ENCODE measurements at regions not wholly inside any gene's neighbourhood (a gene's known extent, or its start where the extent isn't known, plus 50 kb on each side); places are given as distances from the start of the nearest gene placed in this dataset.

DNA sequence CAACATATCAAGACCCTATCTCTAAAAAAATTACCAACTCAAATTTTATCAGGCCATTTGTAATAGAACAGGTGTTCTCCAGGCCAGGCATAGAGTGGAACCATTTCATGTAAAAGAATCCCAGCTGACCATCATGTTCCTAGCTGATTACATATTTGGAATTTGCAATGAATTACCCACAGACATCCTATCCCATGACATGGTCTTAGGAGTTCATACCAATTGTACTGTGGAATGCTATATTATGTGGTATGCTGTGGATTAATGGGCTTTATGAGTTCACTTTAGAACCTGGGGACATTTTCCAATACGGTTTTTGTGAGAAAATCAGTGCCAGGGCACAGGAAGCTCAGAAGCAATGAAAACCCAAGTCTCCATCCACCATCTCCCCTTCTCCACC, 110.3 kb downstream of the ZNF281 start:
- no peak overlapping the region for H2AFZ ChIP-seq (ENCODE audit: insufficient read depth, low read depth, low read length, poor library complexity, severe bottlenecking)
- H3K4me1 Mint-ChIP-seq, result peaks cover 18% of the 10 kb centered on the region
- H4K20me1 ChIP-seq (ENCODE audit: control insufficient read depth, insufficient read depth, low read length, poor library complexity, severe bottlenecking), result no peaks in the 10 kb centered on the region
- H3K27me3 Mint-ChIP-seq, result no peaks in the 10 kb centered on the region
- H3K4me3 Mint-ChIP-seq, result no peak overlapping the region
- ATAC-seq (ENCODE audit: low read depth) (no peak), DNase-seq (no peak)
- ChIA-PET CTCF (interaction anchor here (1.4 kb wide), 1 partner anchor 156 kb away, joined by 3 read pairs; no protein-coding TSS in a partner anchor), POLR2A (no interaction called here)
- H3K9me3 ChIP-seq (ENCODE audit: control extremely low read depth in 1 of 3, control insufficient read depth in 2 of 3, insufficient read depth in 1 of 3, low read length in 2 of 3), result no peaks in the 10 kb centered on the region
- intact Hi-C loops (cut with micrococcal nuclease), result no loop called here
- H3K36me3 ChIP-seq (replicated peaks in 1 of 2; ENCODE audit: control extremely low read depth in 1 of 2, control insufficient read depth in 1 of 2, extremely low read depth in 1 of 2, insufficient read depth in 2 of 2, low read length in 1 of 2), result no peaks in the 10 kb centered on the region
- H3K9ac ChIP-seq (ENCODE audit: low read length), result no peak overlapping the region
- 88% methylated on average over 1 of the region's 1 CpG for WGBS (ENCODE audit: insufficient coverage)
- H3K4me1 ChIP-seq (ENCODE audit: control insufficient read depth in 2 of 2, insufficient read depth in 2 of 2, low read length in 2 of 2), result peaks cover 20 to 22% of the 10 kb centered on the region in 2 donors
- H3K27ac ChIP-seq (ENCODE audit: low read length in 2 of 2), result no peak overlapping the region
- no peak for TF ChIP-seq EZH2 (IDR thresholded peaks at IDR 0.05; ENCODE audit: borderline replicate concordance, insufficient read depth, low read depth, low read length, poor library complexity, severe bottlenecking)
- TF ChIP-seq, protein P1, sequence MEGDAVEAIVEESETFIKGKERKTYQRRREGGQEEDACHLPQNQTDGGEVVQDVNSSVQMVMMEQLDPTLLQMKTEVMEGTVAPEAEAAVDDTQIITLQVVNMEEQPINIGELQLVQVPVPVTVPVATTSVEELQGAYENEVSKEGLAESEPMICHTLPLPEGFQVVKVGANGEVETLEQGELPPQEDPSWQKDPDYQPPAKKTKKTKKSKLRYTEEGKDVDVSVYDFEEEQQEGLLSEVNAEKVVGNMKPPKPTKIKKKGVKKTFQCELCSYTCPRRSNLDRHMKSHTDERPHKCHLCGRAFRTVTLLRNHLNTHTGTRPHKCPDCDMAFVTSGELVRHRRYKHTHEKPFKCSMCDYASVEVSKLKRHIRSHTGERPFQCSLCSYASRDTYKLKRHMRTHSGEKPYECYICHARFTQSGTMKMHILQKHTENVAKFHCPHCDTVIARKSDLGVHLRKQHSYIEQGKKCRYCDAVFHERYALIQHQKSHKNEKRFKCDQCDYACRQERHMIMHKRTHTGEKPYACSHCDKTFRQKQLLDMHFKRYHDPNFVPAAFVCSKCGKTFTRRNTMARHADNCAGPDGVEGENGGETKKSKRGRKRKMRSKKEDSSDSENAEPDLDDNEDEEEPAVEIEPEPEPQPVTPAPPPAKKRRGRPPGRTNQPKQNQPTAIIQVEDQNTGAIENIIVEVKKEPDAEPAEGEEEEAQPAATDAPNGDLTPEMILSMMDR (IDR thresholded peaks at IDR 0.05), result no peak
- H3K4me2 ChIP-seq (replicated peaks; ENCODE audit: low read depth, low read length, poor library complexity, severe bottlenecking), result no peak overlapping the region
- H3K4me3 ChIP-seq (ENCODE audit: control extremely low read depth in 1 of 5, extremely low read depth in 1 of 5, insufficient read depth in 1 of 5, low read depth in 2 of 5, low read length in 4 of 5), result no peak overlapping the region
- H3K79me2 ChIP-seq (ENCODE audit: control insufficient read depth, insufficient read depth, low read length), result no peaks in the 10 kb centered on the region
- H3K9me3 Mint-ChIP-seq (ENCODE audit: insufficient read depth), result no peaks in the 10 kb centered on the region
- no peaks in the 10 kb centered on the region for H3K27me3 ChIP-seq (replicated peaks in 1 of 4; ENCODE audit: control extremely low read depth in 1 of 4, control insufficient read depth in 3 of 4, insufficient read depth in 4 of 4, low read length in 3 of 4)
- no peak overlapping the region for H3K27ac Mint-ChIP-seq

DNA sequence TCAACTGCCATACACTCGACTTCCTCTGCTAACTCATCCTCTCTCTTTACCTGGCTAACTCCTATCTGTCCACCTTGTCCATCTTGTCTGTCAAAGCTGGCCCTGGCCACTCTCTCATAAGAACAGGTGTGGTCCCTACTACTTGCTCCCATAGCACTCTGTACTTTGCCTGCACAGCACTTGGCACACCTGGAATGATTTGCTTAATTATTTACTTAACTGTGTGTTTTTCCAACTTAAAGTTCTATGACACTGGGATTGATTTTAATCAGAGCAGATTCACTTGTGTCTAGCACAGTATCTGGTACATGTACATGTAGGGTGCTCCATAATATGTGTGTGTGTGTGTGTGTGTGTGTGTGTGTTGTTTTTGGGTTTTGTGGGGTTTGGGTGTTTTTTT, 111.6 kb downstream of the ZNF281 start:
- Histone ChIP-seq H2AFZ (ENCODE audit: insufficient read depth, low read depth, low read length, poor library complexity, severe bottlenecking) (no peak overlapping the region), H3K9ac (ENCODE audit: low read length) (no peak overlapping the region), H3K36me3 (replicated peaks in 1 of 2; ENCODE audit: control extremely low read depth in 1 of 2, control insufficient read depth in 1 of 2, extremely low read depth in 1 of 2, insufficient read depth in 2 of 2, low read length in 1 of 2) (no peaks in the 10 kb centered on the region), H3K79me2 (ENCODE audit: control insufficient read depth, insufficient read depth, low read length) (no peaks in the 10 kb centered on the region), H3K9me3 (ENCODE audit: control extremely low read depth in 1 of 3, control insufficient read depth in 2 of 3, insufficient read depth in 1 of 3, low read length in 2 of 3) (no peaks in the 10 kb centered on the region), H3K4me1 (ENCODE audit: control insufficient read depth in 2 of 2, insufficient read depth in 2 of 2, low read length in 2 of 2) (peaks cover 17 to 18% of the 10 kb centered on the region in 2 donors), H4K20me1 (ENCODE audit: control insufficient read depth, insufficient read depth, low read length, poor library complexity, severe bottlenecking) (no peaks in the 10 kb centered on the region), H3K4me2 (replicated peaks; ENCODE audit: low read depth, low read length, poor library complexity, severe bottlenecking) (no peak overlapping the region), H3K27me3 (replicated peaks in 1 of 4; ENCODE audit: control extremely low read depth in 1 of 4, control insufficient read depth in 3 of 4, insufficient read depth in 4 of 4, low read length in 3 of 4) (no peaks in the 10 kb centered on the region), H3K27ac (ENCODE audit: low read length in 2 of 2) (no peak overlapping the region), H3K4me3 (ENCODE audit: control extremely low read depth in 1 of 5, extremely low read depth in 1 of 5, insufficient read depth in 1 of 5, low read depth in 2 of 5, low read length in 4 of 5) (no peak overlapping the region)
- no peak for DNase-seq
- no peaks in the 10 kb centered on the region for H3K9me3 Mint-ChIP-seq (ENCODE audit: insufficient read depth)
- intact Hi-C loops (cut with micrococcal nuclease), result no loop called here
- no peak overlapping the region for H3K4me3 Mint-ChIP-seq
- POLR2A ChIA-PET, result no interaction called here
- 92% methylated on average over 1 of the region's 1 CpG for WGBS (ENCODE audit: insufficient coverage)
- peaks cover 18% of the 10 kb centered on the region for H3K4me1 Mint-ChIP-seq
- CTCF ChIA-PET, result no interaction called here
- no peak for TF ChIP-seq EZH2 (IDR thresholded peaks at IDR 0.05; ENCODE audit: borderline replicate concordance, insufficient read depth, low read depth, low read length, poor library complexity, severe bottlenecking)
- TF ChIP-seq, protein P1 (IDR thresholded peaks at IDR 0.05), result no peak
- no peak overlapping the region for H3K27ac Mint-ChIP-seq
- ATAC-seq (ENCODE audit: low read depth), result no peak
- H3K27me3 Mint-ChIP-seq, result no peaks in the 10 kb centered on the region
